Hepatocyte (in vitro differentiated cells): ENCODE measurements at regions not wholly inside any gene's neighbourhood (a gene's known extent, or its start where the extent isn't known, plus 50 kb on each side); places are given as distances from the start of the nearest gene placed in this dataset.
"Not testable (repeated sequence)": the region's sequence is repeated elsewhere in the genome, so short reads cannot be mapped to it uniquely, and the experiment has no call there.

Experiments
- DNase-seq: peaks from one replicate; pipeline ENCODE4 v3.0.0-alpha.2; 2016; ENCODE audit warnings: low spot score
- H2AFZ ChIP-seq: fragments of 200-600 bp; sonication (generic); 2 replicates; pipeline ENCODE4 v1.6.0; 2016; ENCODE audit warnings: antibody characterized with exemption, mild to moderate bottlenecking
- H3K27ac ChIP-seq: fragments of 200-600 bp; sonication (generic); 2 replicates; pipeline ENCODE4 v1.5.1; 2016; ENCODE audit warnings: mild to moderate bottlenecking
- H3K27me3 ChIP-seq: fragments of 200-600 bp; sonication (generic); 2 replicates; pipeline ENCODE4 v1.6.1; 2016
- H3K36me3 ChIP-seq: fragments of 200-600 bp; sonication (generic); replicated peaks from 2 replicates; pipeline ENCODE4 v1.5.1; 2016; ENCODE audit warnings: low read depth; ENCODE audit not compliant: insufficient read depth
- H3K4me1 ChIP-seq: fragments of 200-600 bp; sonication (generic); 2 replicates; pipeline ENCODE4 v1.5.1; 2016; ENCODE audit warnings: mild to moderate bottlenecking, moderate library complexity; ENCODE audit not compliant: insufficient read depth
- H3K4me2 ChIP-seq: fragments of 200-600 bp; sonication (generic); 2 replicates; pipeline ENCODE4 v1.6.0; 2016
- H3K4me3 ChIP-seq: fragments of 200-600 bp; sonication (generic); 2 replicates; pipeline ENCODE4 v1.5.1; 2016; ENCODE audit warnings: mild to moderate bottlenecking
- H3K79me2 ChIP-seq: fragments of 200-600 bp; sonication (generic); 2 replicates; pipeline ENCODE4 v1.6.0; 2017; ENCODE audit warnings: mild to moderate bottlenecking
- H3K9me2 ChIP-seq: fragments of 200-600 bp; sonication (generic); replicated peaks from 2 replicates; pipeline ENCODE4 v1.6.0; 2017; ENCODE audit warnings: mild to moderate bottlenecking; ENCODE audit not compliant: insufficient read depth
- H3K9me3 ChIP-seq: fragments of 200-600 bp; sonication (generic); 2 replicates; pipeline ENCODE4 v1.5.1; 2016; ENCODE audit warnings: low read depth, mild to moderate bottlenecking
- H4K20me1 ChIP-seq: fragments of 200-600 bp; sonication (generic); 2 replicates; pipeline ENCODE4 v1.6.0; 2016; ENCODE audit warnings: mild to moderate bottlenecking; ENCODE audit not compliant: insufficient read depth, poor library complexity, severe bottlenecking
- CTCF ChIP-seq: fragments of 200-600 bp; sonication (generic); IDR thresholded peaks from 2 replicates; pipeline ENCODE4 v1.5.1; 2016; ENCODE audit warnings: antibody characterized with exemption, mild to moderate bottlenecking; ENCODE audit not compliant: poor library complexity
- EZH2 ChIP-seq: fragments of 200-600 bp; sonication (generic); IDR thresholded peaks from 2 replicates; pipeline ENCODE4 v1.6.1; 2016; ENCODE audit warnings: antibody characterized with exemption, mild to moderate bottlenecking, borderline replicate concordance
- EZH2phosphoT487 ChIP-seq: fragments of 200-600 bp; sonication (generic); IDR thresholded peaks from one replicate; pipeline ENCODE4 v1.6.1; 2018; ENCODE audit warnings: antibody characterized with exemption, mild to moderate bottlenecking, low read depth, moderate library complexity; ENCODE audit not compliant: unreplicated experiment, severe bottlenecking
- WGBS: methylation state at CpG from one replicate; pipeline ENCODE4 v1.1.6; 2016; ENCODE audit warnings: low lambda C conversion rate; ENCODE audit errors: missing lambda C conversion rate; 5-methylcytosine and 5-hydroxymethylcytosine counted together

GRCh38 chr1:215023155-215023832 lies 59.2 kb upstream of the KCNK2 start:
- H3K9me3 ChIP-seq: no peaks in the 10 kb centered on the region
- H4K20me1 ChIP-seq: no peaks in the 10 kb centered on the region
- no peaks in the 10 kb centered on the region for H3K4me1 ChIP-seq
- H3K4me3 ChIP-seq: no peak overlapping the region
- H3K36me3 ChIP-seq: no peaks in the 10 kb centered on the region
- H3K79me2 ChIP-seq: no peaks in the 10 kb centered on the region
- H2AFZ ChIP-seq: no peak overlapping the region
- H3K4me2 ChIP-seq: peak overlapping the region; percentile 12
- no peaks in the 10 kb centered on the region for H3K9me2 ChIP-seq
- peak overlapping the region; percentile 21 for H3K27ac ChIP-seq
- 79% methylated on average over 4 of the region's 4 CpGs for WGBS
- TF ChIP-seq EZH2 (no peak), EZH2phosphoT487 (no peak), CTCF (no peak)
- no peak for DNase-seq
- H3K27me3 ChIP-seq: no peaks in the 10 kb centered on the region

DNA sequence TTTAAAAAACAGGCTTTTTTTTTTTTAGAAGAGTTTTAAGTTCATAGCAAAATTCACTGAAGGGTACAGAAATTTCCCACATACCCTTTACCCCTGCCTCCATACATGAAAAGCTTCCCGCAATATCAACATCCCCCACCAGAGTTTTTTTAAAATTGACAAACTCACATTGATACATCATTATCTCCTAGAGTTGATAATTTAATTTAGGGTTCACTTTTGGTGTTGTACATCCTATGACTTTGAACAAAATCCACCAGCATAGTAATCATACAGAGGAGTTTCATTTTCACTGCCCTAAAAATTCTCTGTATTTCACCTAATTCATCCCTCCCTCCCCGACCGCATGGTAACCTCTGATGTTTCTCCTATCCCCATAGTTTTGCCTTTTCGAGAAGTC lies 53.6 kb upstream of the KCNK2 start:
- Histone ChIP-seq H3K4me2 (no peak overlapping the region), H3K27me3 (no peaks in the 10 kb centered on the region), H3K36me3 (no peaks in the 10 kb centered on the region), H3K4me3 (no peak overlapping the region), H3K27ac (no peak overlapping the region), H3K9me3 (no peaks in the 10 kb centered on the region), H3K9me2 (no peaks in the 10 kb centered on the region), H4K20me1 (no peaks in the 10 kb centered on the region), H3K4me1 (no peaks in the 10 kb centered on the region), H3K79me2 (no peaks in the 10 kb centered on the region), H2AFZ (no peak overlapping the region)
- no peak for DNase-seq
- TF ChIP-seq EZH2 (no peak), CTCF (no peak), EZH2phosphoT487 (no peak)
- WGBS: 96% methylated on average over 4 of the region's 4 CpGs

DNA sequence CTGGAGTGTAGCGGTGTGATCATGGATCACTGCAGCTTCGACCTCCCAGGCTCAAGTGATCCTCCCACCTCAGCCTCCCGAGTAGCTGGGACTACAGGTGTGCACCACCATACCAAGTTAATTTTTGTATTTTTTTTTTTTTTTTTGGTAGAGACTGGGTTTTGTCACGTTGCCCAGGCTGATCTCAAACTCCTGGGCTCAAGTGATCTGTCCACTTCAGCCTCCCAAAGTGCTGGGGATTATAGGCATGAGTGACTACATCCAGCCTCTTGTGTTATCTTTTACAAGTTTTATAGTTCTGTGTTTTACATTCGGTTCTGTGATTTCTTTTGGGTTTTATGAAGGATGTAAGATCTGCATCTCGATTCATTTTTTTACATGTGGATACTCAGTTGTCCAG lies 52.0 kb upstream of the KCNK2 start:
- not testable (repeated sequence) for H3K27ac ChIP-seq, H4K20me1 ChIP-seq, H3K36me3 ChIP-seq, H2AFZ ChIP-seq, H3K27me3 ChIP-seq, DNase-seq, H3K4me3 ChIP-seq, H3K4me1 ChIP-seq, H3K79me2 ChIP-seq, H3K4me2 ChIP-seq, H3K9me3 ChIP-seq, H3K9me2 ChIP-seq
- WGBS: 80% methylated on average over 6 of the region's 6 CpGs

DNA sequence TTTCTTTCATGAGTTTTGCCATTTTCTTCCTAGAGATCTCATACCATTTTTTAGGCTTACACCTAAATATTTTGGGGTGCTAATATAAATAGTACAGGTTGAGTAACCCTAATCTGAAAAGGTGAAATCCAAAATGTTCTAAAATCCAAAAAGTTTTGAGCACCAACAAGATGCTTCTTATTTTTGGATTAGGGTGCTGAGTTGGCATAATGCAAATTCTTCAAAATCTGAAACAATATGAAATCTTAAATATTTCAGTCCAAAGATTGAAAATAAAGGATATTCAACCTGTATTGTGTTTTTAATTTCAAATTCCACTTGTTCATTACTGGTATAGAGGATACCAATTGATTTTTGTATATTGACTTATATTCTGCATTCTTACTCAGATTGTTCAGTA lies 51.1 kb upstream of the KCNK2 start:
- H3K79me2 ChIP-seq: no peaks in the 10 kb centered on the region
- TF ChIP-seq CTCF (no peak), EZH2 (no peak), EZH2phosphoT487 (no peak)
- H2AFZ ChIP-seq: no peak overlapping the region

More for the DNA sequence above, 51.1 kb upstream of the KCNK2 start:
- H3K27me3 ChIP-seq: no peaks in the 10 kb centered on the region
- H3K4me1 ChIP-seq: no peaks in the 10 kb centered on the region
- no peaks in the 10 kb centered on the region for H3K9me2 ChIP-seq
- H3K36me3 ChIP-seq: no peaks in the 10 kb centered on the region
- H3K27ac ChIP-seq: no peak overlapping the region
- no peak overlapping the region for H3K4me3 ChIP-seq
- no peaks in the 10 kb centered on the region for H3K9me3 ChIP-seq
- DNase-seq: no peak
- no peaks in the 10 kb centered on the region for H4K20me1 ChIP-seq
- no peak overlapping the region for H3K4me2 ChIP-seq
